Renal cortex interstitium (tissue), 11 donors: ENCODE measurements at regions not wholly inside any gene's neighbourhood (a gene's known extent, or its start where the extent isn't known, plus 50 kb on each side); places are given as distances from the start of the nearest gene placed in this dataset.

Experiments used
- DNase-seq, 11 donors: peaks; one replicate each; pipeline ENCODE4 v3.0.0-alpha.2; 2013; ENCODE audit warnings: low read depth in 9 of 11, low spot score in 4 of 11; ENCODE audit errors: extremely low read depth in 1 of 11

- DNase-seq, result no peak
These were observed 65.0 kb upstream of the POU3F3 start for GRCh38 chr2:104788742-104789455.

DNA sequence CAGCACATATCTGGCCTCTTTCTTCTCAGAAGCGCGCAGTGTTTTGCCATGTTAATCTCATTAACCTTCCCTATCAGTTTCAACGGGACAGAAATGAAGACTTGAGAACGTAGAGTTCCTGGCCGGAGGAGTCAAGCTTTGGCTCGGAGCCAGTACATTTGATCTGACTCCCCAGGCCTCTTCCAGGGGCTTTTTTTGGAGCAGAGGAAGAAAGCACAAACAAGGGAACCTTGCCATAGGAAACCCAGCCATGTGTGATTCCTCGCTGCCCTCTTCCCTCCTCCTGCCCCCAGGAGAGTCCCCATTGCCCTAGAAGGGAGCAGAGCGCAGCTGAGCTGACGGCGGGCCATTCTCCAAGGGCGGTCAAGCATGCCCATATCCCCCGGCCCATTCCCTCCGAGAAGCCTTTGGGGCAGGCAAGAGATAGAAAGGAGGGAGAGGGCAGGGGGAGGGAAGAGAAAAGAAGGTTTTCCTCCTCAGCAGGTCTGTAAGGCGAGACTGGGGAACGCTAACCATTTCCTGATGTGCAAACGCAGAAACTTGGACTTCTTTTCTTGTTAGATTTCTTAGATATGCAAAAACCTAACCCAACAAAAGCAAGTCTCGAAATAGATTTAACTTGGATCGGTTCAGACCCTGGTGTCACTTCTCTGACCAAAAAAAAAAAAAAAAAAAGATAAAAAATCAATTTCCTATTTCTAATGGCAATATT lies 63.7 kb upstream of the POU3F3 start:
- DNase-seq, result peak in 10 of 11 donors; percentile 24 to 46 (median 34)

DNA sequence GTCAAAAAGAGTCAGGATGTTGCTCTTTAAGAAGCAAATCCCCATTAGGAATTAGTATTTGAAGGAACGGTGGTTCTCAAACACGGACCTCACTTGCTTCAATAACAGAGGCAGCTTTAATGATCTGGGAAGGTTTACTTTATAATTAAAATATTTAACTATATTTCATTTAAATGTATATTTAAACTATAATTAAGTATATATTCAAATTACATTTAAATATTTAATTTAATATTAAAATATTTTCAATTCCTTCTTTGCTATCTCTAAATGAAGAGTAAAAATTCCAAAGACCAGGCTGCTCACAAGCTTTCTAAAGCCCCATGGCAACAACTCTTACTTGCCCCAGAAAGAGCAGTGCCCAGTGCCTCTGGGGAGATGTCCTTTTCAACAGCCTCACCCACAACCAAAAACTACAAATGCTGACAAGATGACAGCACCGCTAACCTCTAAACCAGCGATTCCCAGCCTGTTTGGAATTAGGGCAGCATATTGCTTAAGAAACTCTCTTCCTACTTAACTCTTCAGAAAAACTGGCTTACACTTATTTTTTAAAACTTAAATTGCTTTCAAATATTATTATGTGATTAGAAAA lies 62.9 kb upstream of the POU3F3 start:
- DNase-seq, result no peak

DNA sequence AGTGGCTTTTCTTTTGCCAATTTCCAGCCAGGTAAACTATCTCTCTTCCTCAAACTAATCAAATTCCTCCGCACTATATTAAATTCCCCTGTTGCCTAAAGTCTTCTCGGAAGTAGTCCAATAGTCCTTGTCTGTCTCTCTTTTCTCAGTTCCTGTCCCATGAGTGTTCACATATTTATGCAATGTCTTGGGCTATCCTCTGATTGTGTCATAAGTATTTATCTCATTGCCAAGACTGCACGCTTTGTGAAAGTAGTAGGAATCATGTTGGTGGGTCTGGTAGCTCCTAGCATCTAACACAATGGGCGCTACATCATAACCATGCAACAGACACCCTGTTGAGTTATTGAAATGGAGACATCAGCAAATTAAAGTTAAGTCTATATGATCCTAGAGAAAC lies 59.9 kb upstream of the POU3F3 start:
- no peak for DNase-seq

DNA sequence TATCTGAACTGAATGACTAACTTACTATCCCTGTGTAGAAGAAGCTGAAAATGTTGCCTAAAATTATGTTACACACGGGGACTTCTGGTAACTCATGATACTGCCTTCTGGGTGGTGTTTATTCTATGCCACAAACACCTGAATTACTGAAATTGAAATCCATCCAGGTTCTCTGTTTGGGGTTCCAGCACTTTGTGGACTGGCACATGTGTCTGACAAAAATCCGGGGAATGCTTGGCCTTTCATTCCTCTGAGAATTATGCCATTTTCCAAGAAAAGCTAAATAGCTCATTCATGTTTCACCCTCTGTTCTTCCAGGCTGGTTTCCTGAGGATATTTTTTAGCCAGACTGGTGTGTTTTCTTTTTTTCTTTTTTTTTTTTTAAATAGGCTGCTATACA lies 59.5 kb upstream of the POU3F3 start:
- DNase-seq, result no peak
